Hematopoietic multipotent progenitor cell (in vitro differentiated cells): ENCODE measurements at regions not wholly inside any gene's neighbourhood (a gene's known extent, or its start where the extent isn't known, plus 50 kb on each side); places are given as distances from the start of the nearest gene placed in this dataset.

Experiments used
- DNase-seq, 3 donors: peaks; one replicate each; pipeline ENCODE4 v3.0.0-alpha.2; 2011 to 2015; ENCODE audit warnings: low read depth in 2 of 3, low spot score in 2 of 3

- no peak for DNase-seq
Measured at GRCh38 chr9:79165020-79165780, 406.6 kb upstream of the TLE4 start.

GRCh38 chr9:79166005-79166404 is 405.8 kb upstream of the TLE4 start:
- no peak for DNase-seq

- DNase-seq = no peak
Measured at GRCh38 chr9:79170643-79171042, 401.1 kb upstream of the TLE4 start.

GRCh38 chr9:79173932-79174331 is 397.8 kb upstream of the TLE4 start:
- DNase-seq = no peak

GRCh38 chr9:79176014-79176697 is 395.6 kb upstream of the TLE4 start:
- no peak for DNase-seq

GRCh38 chr9:79184831-79185230 is 386.9 kb upstream of the TLE4 start:
- no peak for DNase-seq

GRCh38 chr9:79185866-79186265 is 385.9 kb upstream of the TLE4 start:
- no peak for DNase-seq

- DNase-seq = no peak
Measured at GRCh38 chr9:79189511-79189924, 382.2 kb upstream of the TLE4 start.

- no peak for DNase-seq
Measured at GRCh38 chr9:79193001-79193400, 378.8 kb upstream of the TLE4 start.

- no peak for DNase-seq
Measured at GRCh38 chr9:79193501-79194223, 378.1 kb upstream of the TLE4 start.

GRCh38 chr9:79195879-79196278 is 375.9 kb upstream of the TLE4 start:
- no peak for DNase-seq

GRCh38 chr9:79196606-79197005 is 375.2 kb upstream of the TLE4 start:
- DNase-seq = no peak

- no peak for DNase-seq
Measured at GRCh38 chr9:79200336-79200735, 371.4 kb upstream of the TLE4 start.

- DNase-seq = no peak
Measured at GRCh38 chr9:79201636-79202035, 370.1 kb upstream of the TLE4 start.

GRCh38 chr9:79208791-79209396 is 362.9 kb upstream of the TLE4 start:
- DNase-seq = no peak

- DNase-seq = no peak
Measured at GRCh38 chr9:79210541-79211243, 361.1 kb upstream of the TLE4 start.

- DNase-seq = no peak
Measured at GRCh38 chr9:79213417-79214125, 358.2 kb upstream of the TLE4 start.

- no peak for DNase-seq
Measured at GRCh38 chr9:79215821-79216220, 355.9 kb upstream of the TLE4 start.

- no peak for DNase-seq
Measured at GRCh38 chr9:79220251-79220650, 351.5 kb upstream of the TLE4 start.

GRCh38 chr9:79220666-79221065 is 351.1 kb upstream of the TLE4 start:
- no peak for DNase-seq
